ENCODE measurements at regions not wholly inside any gene's neighbourhood (a gene's known extent, or its start where the extent isn't known, plus 50 kb on each side); places are given as distances from the start of the nearest gene placed in this dataset.

- H3K27me3 Mint-ChIP-seq (ENCODE audit: unreplicated experiment), result peaks cover 34% of the 10 kb centered on the region
- no peak overlapping the region for H3K27ac Mint-ChIP-seq (ENCODE audit: unreplicated experiment)
- no peak for DNase-seq (ENCODE audit: extremely low spot score, unreplicated experiment)
- H3K36me3 Mint-ChIP-seq (ENCODE audit: unreplicated experiment), result no peaks in the 10 kb centered on the region
- no peak for TF ChIP-seq CTCF (IDR thresholded peaks at IDR 0.05)
- no peaks in the 10 kb centered on the region for H3K9me3 Mint-ChIP-seq (ENCODE audit: unreplicated experiment)
- H3K4me1 Mint-ChIP-seq (ENCODE audit: unreplicated experiment), result peaks cover 4% of the 10 kb centered on the region
- H3K4me3 Mint-ChIP-seq (ENCODE audit: unreplicated experiment), result no peak overlapping the region
Measured at GRCh38 chr15:77822631-77823230, 190.0 kb upstream of the LINGO1 start.

- H3K9me3 Mint-ChIP-seq (ENCODE audit: unreplicated experiment), result no peaks in the 10 kb centered on the region
- H3K36me3 Mint-ChIP-seq (ENCODE audit: unreplicated experiment), result no peaks in the 10 kb centered on the region
- no peak overlapping the region for H3K4me3 Mint-ChIP-seq (ENCODE audit: unreplicated experiment)
- DNase-seq (ENCODE audit: extremely low spot score, unreplicated experiment), result no peak
- peaks cover 4% of the 10 kb centered on the region for H3K4me1 Mint-ChIP-seq (ENCODE audit: unreplicated experiment)
- TF ChIP-seq CTCF (IDR thresholded peaks at IDR 0.05), result no peak
- peaks cover 39% of the 10 kb centered on the region for H3K27me3 Mint-ChIP-seq (ENCODE audit: unreplicated experiment)
- no peak overlapping the region for H3K27ac Mint-ChIP-seq (ENCODE audit: unreplicated experiment)
Measured at GRCh38 chr15:77821959-77822256, 189.2 kb upstream of the LINGO1 start.

- Mint-ChIP-seq H3K36me3 (ENCODE audit: unreplicated experiment) (no peaks in the 10 kb centered on the region), H3K27ac (ENCODE audit: unreplicated experiment) (no peak overlapping the region), H3K9me3 (ENCODE audit: unreplicated experiment) (no peaks in the 10 kb centered on the region), H3K4me1 (ENCODE audit: unreplicated experiment) (peaks cover 4% of the 10 kb centered on the region), H3K27me3 (ENCODE audit: unreplicated experiment) (peaks cover 44% of the 10 kb centered on the region), H3K4me3 (ENCODE audit: unreplicated experiment) (no peak overlapping the region)
- peak; percentile 85 for TF ChIP-seq CTCF (IDR thresholded peaks at IDR 0.05)
- no peak for DNase-seq (ENCODE audit: extremely low spot score, unreplicated experiment)
Measured at GRCh38 chr15:77821188-77821958, 188.7 kb upstream of the LINGO1 start.

GRCh38 chr15:77819851-77820728 is 187.4 kb upstream of the LINGO1 start:
- H3K4me1 Mint-ChIP-seq (ENCODE audit: unreplicated experiment), result peaks cover 4% of the 10 kb centered on the region
- no peaks in the 10 kb centered on the region for H3K36me3 Mint-ChIP-seq (ENCODE audit: unreplicated experiment)
- H3K4me3 Mint-ChIP-seq (ENCODE audit: unreplicated experiment), result peak overlapping the region; percentile 63
- DNase-seq (ENCODE audit: extremely low spot score, unreplicated experiment), result no peak
- TF ChIP-seq CTCF (IDR thresholded peaks at IDR 0.05), result peak; percentile 33
- H3K27me3 Mint-ChIP-seq (ENCODE audit: unreplicated experiment), result peaks cover 55% of the 10 kb centered on the region
- H3K27ac Mint-ChIP-seq (ENCODE audit: unreplicated experiment), result no peak overlapping the region
- H3K9me3 Mint-ChIP-seq (ENCODE audit: unreplicated experiment), result no peaks in the 10 kb centered on the region
